ENCODE measurements at regions not wholly inside any gene's neighbourhood (a gene's known extent, or its start where the extent isn't known, plus 50 kb on each side); places are given as distances from the start of the nearest gene placed in this dataset.

GRCh38 chr6:90414352-90414751, 117.7 kb upstream of the BACH2 start:
- no peak for FAIRE-seq
- no TSS peak for BruUV-seq (replicated peaks)
- Histone ChIP-seq H3K27me3 (ENCODE audit: control insufficient read depth in 2 of 2, insufficient read depth in 2 of 2, low read length in 2 of 2) (peaks cover 0 to 3% of the 10 kb centered on the region in 2 experiments), H3K9me3 (replicated peaks; ENCODE audit: control insufficient read depth, insufficient read depth, low read length) (no peaks in the 10 kb centered on the region), H2AFZ (ENCODE audit: low read depth, low read length) (no peak overlapping the region), H3K4me1 (ENCODE audit: control insufficient read depth, extremely low read depth, insufficient read depth, low read length) (no peaks in the 10 kb centered on the region), H3K4me3 (replicated peaks in 1 of 3; ENCODE audit: insufficient read depth in 1 of 3, low read depth in 1 of 3, low read length in 3 of 3) (no peak overlapping the region), H3K27ac (ENCODE audit: insufficient read depth, low read depth, low read length) (no peak overlapping the region), H3K79me2 (ENCODE audit: control insufficient read depth, insufficient read depth, low read length) (no peaks in the 10 kb centered on the region), H3K36me3 (ENCODE audit: control insufficient read depth in 2 of 2, extremely low read depth in 1 of 2, insufficient read depth in 2 of 2, low read length in 2 of 2) (no peaks in the 10 kb centered on the region), H3K9ac (replicated peaks; ENCODE audit: extremely low read depth, insufficient read depth, low read length) (no peak overlapping the region), H3K9me1 (replicated peaks; ENCODE audit: control insufficient read depth, extremely low read depth, insufficient read depth, low read length) (no peaks in the 10 kb centered on the region), H3K4me2 (ENCODE audit: insufficient read depth, low read length) (no peak overlapping the region), H4K20me1 (replicated peaks; ENCODE audit: control insufficient read depth, extremely low read depth, insufficient read depth, low read length) (no peaks in the 10 kb centered on the region)
- TF ChIP-seq POLR2AphosphoS5 (IDR thresholded peaks at IDR 0.05; ENCODE audit: insufficient read depth, low read depth, low read length) (no peak), CTCF (IDR thresholded peaks at IDR 0.05; ENCODE audit: extremely low read depth in 1 of 2, insufficient read depth in 1 of 2, low read depth in 1 of 2, low read length in 2 of 2) (no peak), EZH2 (IDR thresholded peaks at IDR 0.05; ENCODE audit: borderline replicate concordance, low read depth, low read length, severe bottlenecking) (no peak), GATA2 (IDR thresholded peaks at IDR 0.05; ENCODE audit: insufficient read depth, insufficient read length, low read depth, low read length) (no peak), FOS (IDR thresholded peaks at IDR 0.05; ENCODE audit: borderline replicate concordance, insufficient read depth, low read length) (no peak)
- ChIA-PET POLR2A (no interaction called here), CTCF (interaction anchor here (2.0 to 2.6 kb wide), 2 partner anchors 21 to 65 kb away, joined by 6 to 9 read pairs; no protein-coding TSS in a partner anchor)
- no peak for DNase-seq (ENCODE audit: low read depth, low spot score)
- intact Hi-C loops (cut with micrococcal nuclease): no loop called here
- dilution Hi-C loops (cut with MboI; ENCODE audit: extremely low pct_ligation_motif_present, low sequenced_read_pairs): no loop called here

- Histone ChIP-seq H3K9ac (replicated peaks; ENCODE audit: extremely low read depth, insufficient read depth, low read length) (no peak overlapping the region), H2AFZ (ENCODE audit: low read depth, low read length) (peak overlapping the region; percentile 65), H3K27me3 (ENCODE audit: control insufficient read depth in 2 of 2, insufficient read depth in 2 of 2, low read length in 2 of 2) (peaks cover 0 to 3% of the 10 kb centered on the region in 2 experiments), H3K4me3 (replicated peaks in 1 of 3; ENCODE audit: insufficient read depth in 1 of 3, low read depth in 1 of 3, low read length in 3 of 3) (peak overlapping the region in 1 of 3 experiments; percentile 10), H4K20me1 (replicated peaks; ENCODE audit: control insufficient read depth, extremely low read depth, insufficient read depth, low read length) (no peaks in the 10 kb centered on the region), H3K9me1 (replicated peaks; ENCODE audit: control insufficient read depth, extremely low read depth, insufficient read depth, low read length) (no peaks in the 10 kb centered on the region), H3K9me3 (replicated peaks; ENCODE audit: control insufficient read depth, insufficient read depth, low read length) (no peaks in the 10 kb centered on the region), H3K27ac (ENCODE audit: insufficient read depth, low read depth, low read length) (no peak overlapping the region), H3K4me1 (ENCODE audit: control insufficient read depth, extremely low read depth, insufficient read depth, low read length) (no peaks in the 10 kb centered on the region), H3K79me2 (ENCODE audit: control insufficient read depth, insufficient read depth, low read length) (no peaks in the 10 kb centered on the region), H3K36me3 (ENCODE audit: control insufficient read depth in 2 of 2, extremely low read depth in 1 of 2, insufficient read depth in 2 of 2, low read length in 2 of 2) (no peaks in the 10 kb centered on the region), H3K4me2 (ENCODE audit: insufficient read depth, low read length) (no peak overlapping the region)
- intact Hi-C loops (cut with micrococcal nuclease): no loop called here
- dilution Hi-C loops (cut with MboI; ENCODE audit: extremely low pct_ligation_motif_present, low sequenced_read_pairs): no loop called here
- BruUV-seq (replicated peaks): no TSS peak
- CTCF ChIA-PET: interaction anchor here (2.0 to 2.6 kb wide), 2 partner anchors 21 to 66 kb away, joined by 6 to 9 read pairs; no protein-coding TSS in a partner anchor
- no peak for TF ChIP-seq POLR2A (IDR thresholded peaks at IDR 0.05; ENCODE audit: low read depth, low read length)
- TF ChIP-seq JUN (IDR thresholded peaks at IDR 0.05; ENCODE audit: borderline replicate concordance, insufficient read depth, insufficient read length, low read depth): no peak
- no peak for TF ChIP-seq FOS (IDR thresholded peaks at IDR 0.05; ENCODE audit: borderline replicate concordance, insufficient read depth, low read length)
- no peak for TF ChIP-seq GATA2 (IDR thresholded peaks at IDR 0.05; ENCODE audit: insufficient read depth, insufficient read length, low read depth, low read length)
- TF ChIP-seq EZH2 (IDR thresholded peaks at IDR 0.05; ENCODE audit: borderline replicate concordance, low read depth, low read length, severe bottlenecking): no peak
- no peak for TF ChIP-seq CTCF (IDR thresholded peaks at IDR 0.05; ENCODE audit: extremely low read depth in 1 of 2, insufficient read depth in 1 of 2, low read depth in 1 of 2, low read length in 2 of 2)
- TF ChIP-seq, protein P1, sequence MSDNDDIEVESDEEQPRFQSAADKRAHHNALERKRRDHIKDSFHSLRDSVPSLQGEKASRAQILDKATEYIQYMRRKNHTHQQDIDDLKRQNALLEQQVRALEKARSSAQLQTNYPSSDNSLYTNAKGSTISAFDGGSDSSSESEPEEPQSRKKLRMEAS (IDR thresholded peaks at IDR 0.05; ENCODE audit: insufficient read depth, insufficient read length): no peak
- TF ChIP-seq MYC (IDR thresholded peaks at IDR 0.05; ENCODE audit: low read depth, low read length): no peak
- TF ChIP-seq POLR2AphosphoS5 (IDR thresholded peaks at IDR 0.05; ENCODE audit: insufficient read depth, low read depth, low read length): no peak
- DNase-seq (ENCODE audit: low read depth, low spot score) (no peak), FAIRE-seq (no peak)
- POLR2A ChIA-PET: no interaction called here
These were observed 117.2 kb upstream of the BACH2 start for GRCh38 chr6:90413867-90414266.

Measured in endothelial cell of umbilical vein (primary cell).